NOMO-1 treated with DMSO at 0.1 percent for 48 hours (cell line): ENCODE measurements at regions not wholly inside any gene's neighbourhood (a gene's known extent, or its start where the extent isn't known, plus 50 kb on each side); places are given as distances from the start of the nearest gene placed in this dataset.

Experiments used
- DNase-seq: peaks from one replicate; lab custom pipeline; 2025; ENCODE audit not compliant: unreplicated experiment; lab: John Stamatoyannopoulos, UW

DNA sequence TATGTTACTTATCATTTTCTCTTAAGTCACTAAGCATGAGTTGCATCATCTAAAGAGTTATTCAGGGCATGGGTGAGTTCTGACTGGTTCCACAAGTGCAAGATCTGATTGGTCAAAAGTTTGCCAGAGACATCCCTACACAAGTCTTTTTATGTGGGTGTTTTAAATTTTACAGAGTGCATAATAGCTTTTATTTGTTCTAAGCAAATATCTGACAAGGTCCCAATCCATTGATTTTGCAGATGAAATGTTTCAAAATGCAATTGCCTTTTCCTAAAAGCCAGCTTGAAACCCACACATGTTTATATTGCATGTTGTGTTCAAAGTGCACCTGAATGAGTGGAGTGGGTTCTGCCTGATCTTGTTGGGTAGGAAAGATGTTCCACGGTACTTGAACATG is 101.7 kb upstream of the PAX6 start:
- no peak for DNase-seq

GRCh38 chr11:31910950-31911576 is 99.9 kb upstream of the PAX6 start:
- DNase-seq: no peak

- no peak for DNase-seq
Measured at GRCh38 chr11:31903225-31904074, 92.3 kb upstream of the PAX6 start.

DNA sequence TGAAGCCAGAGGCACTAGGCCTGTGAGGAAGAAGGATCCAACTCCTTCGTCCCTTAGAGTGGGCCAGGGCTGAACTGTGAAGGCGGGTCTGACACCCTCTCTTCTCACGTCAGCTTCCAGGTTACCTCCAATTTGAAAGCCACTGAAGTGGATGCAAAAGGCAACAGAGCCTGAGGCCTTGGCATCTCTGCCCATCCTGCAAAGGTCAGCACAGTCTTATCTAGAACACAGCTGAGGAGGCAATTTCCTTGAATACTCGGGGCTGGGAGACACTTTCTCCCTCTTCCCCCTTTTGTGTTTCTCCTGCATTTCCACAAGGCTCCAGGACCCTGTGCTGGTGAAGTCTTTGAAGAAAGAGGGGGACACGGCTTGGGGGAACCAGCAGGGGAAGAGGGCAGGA is 91.6 kb upstream of the PAX6 start:
- DNase-seq: no peak

DNA sequence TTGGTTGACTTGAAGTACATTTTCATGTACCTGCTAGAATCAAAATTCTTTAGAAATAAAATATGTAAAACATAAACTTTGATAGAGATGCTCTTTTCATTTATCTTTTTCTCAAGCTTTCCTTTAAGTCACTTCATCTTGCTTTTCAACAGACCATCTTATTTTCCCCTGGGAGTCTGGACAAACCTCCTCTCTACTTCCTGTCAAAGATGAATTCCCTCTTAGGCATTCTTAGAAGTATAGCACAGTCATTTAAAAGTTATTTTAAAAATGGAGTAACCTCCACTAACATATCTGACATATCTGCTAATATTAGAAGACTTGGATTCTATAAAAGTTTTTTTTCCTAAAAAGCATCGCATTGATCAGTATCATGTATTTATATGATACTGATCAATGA is 84.8 kb upstream of the PAX6 start:
- no peak for DNase-seq

DNA sequence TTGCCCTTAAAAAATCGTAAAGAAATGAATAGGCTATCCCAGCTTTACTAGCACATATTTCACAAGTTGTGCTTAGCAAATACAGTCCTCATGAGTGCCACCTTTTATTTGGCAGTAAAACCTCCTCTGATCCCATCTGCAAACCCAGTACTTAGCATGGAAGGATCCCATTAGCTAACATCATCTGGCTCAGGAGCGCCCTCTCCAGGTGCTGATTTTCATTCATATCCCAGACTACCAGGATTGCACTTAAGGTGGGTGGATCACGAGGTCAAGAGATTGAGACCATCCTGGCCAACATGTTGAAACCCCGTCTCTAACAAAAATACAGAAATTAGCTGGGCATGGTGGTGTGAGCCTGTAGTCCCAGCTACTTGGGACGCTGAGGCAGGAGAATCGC is 76.1 kb upstream of the PAX6 start:
- DNase-seq: no peak

DNA sequence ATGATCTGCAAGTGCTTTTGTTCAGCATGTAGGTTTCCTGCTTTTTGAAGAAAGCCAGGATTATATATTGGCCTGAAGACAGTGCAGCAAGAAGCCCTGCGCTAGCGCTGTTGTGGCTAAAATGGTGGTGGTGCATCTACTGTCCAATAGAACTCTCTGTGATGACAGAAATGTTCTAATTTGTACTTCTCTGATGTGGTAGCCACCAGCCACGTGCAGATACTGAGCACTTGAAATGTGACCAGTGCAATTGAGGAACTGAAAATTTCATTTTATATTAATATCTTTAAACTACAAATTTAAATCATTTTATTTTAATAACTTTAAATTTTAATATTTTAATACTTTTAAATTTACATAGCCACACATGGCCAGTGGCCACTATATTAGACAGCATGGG is 73.0 kb upstream of the PAX6 start:
- DNase-seq: no peak

GRCh38 chr11:31883435-31883834 is 72.3 kb upstream of the PAX6 start:
- no peak for DNase-seq

DNA sequence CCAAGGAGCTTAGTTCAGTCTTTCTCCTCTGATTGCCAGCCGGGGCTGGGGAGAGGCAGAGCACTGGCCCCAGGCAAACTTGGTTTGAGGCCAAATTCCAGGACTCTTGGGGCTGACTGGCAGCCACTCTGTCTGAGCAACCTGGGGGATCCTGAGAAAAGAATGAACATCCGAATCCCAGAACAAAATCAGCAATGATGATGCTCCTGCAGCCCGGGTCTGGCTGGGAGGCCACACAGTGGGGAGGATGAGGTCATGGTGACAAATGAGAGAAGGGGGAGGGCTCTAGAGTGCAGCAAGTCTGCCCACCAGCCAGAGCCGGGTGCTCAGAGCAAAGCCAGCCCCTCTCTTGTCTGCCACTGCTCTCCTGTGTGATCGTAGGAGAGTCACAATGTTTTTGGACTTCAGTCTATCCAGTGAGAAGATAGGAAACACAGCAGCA is 71.8 kb upstream of the PAX6 start:
- no peak for DNase-seq

DNA sequence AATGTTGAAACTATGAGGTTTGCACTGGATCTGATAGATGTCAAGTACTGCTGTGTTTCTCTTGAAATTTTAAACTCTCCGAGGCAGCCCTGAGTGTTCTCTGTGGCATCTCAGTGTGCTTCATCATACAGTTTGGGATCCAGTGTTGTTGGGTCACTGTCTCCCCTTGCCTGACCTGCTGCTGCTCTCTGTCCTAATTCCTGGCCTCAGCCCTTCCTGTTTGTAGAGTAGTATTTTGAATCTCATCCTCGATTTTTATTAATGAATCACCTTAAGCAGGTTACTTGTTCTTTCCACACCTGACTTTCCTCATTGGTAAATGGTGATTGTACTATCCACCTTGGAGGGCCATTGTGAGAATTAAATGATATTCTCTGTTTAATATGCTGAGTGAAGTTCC is 70.7 kb upstream of the PAX6 start:
- DNase-seq: no peak

DNA sequence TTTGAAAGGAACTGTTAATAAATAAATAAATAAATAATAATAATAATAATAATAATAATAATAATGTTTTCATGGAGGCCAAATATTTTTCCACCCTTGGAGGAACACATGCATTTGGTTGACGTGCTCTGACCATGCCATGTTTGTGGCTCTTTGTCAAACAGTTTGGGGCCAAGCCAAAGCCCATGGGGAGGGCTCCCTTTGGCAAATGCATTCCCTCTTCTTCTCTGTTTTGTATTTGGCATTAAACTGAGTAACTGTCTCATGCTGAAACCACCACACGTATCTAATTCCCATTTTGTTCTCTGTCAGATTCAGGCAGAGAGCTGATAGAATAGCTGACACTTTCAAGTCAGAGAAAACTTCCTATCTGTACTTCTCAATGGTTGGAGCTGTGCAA is 68.6 kb upstream of the PAX6 start:
- no peak for DNase-seq

- DNase-seq: no peak
Measured at GRCh38 chr11:31877863-31878262, 66.7 kb upstream of the PAX6 start.

GRCh38 chr11:31877083-31877482 is 66.0 kb upstream of the PAX6 start:
- DNase-seq: no peak

DNA sequence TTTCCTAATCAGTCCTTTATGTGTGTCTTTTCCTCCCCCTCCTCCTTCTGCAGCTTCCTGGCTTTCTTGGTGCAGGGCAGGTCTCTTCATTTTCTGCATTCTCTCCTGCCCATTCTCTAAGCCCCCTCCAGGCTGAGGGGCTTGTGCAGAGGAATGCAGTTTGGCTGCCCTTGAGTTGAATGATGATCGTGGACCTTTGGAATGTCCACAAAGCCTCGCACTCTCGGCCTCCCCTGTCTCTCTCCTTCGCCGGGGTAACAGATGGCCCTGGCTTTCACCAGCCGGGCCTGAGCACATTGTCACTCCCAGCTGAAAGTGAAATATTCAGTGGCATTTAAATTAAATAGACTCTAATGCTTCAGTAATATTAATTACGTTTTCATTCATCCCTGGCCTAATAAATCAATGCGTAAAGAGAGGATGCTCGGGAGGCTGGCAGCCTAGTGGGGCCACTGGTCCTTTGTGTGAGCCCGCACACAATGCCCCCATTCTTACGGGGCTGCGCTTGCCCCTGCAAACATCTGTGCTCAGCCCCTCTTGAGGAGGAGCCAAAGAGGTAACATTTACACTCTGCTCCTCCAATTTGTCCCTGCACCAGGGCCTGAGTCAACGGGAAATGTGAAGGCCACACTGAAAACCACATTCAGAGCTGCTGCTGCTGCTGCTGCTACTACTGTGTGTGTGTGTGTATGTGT is 64.9 kb upstream of the PAX6 start:
- no peak for DNase-seq

DNA sequence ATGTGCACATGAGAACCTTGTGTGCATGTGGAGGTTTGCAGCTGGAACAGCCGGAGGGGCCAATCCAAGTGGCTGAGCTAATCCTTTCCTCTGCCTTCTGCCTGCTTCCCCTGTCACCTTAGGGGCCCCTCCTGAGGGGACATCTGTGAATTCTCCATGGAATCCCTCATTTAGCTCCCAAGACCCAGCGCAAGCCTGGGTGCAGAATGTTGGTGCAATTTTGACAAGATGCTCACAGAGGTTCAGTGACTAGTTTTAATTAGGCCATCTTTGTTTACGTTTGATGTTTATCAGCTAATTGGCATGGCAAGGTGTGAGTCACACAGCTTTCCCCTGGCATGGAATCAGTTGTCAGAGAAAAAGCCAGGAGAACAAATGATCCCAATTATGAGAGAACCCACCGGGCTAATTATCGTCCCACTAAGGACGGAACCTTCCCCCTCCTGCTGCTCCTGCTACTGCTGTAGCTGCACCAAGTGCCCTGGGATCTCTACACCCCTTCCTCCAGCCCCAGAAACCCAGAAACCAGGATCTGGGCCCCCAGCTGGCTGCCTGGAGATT is 63.6 kb upstream of the PAX6 start:
- DNase-seq: no peak

GRCh38 chr11:31873124-31873523 is 62.0 kb upstream of the PAX6 start:
- no peak for DNase-seq

GRCh38 chr11:31872076-31872443 is 60.9 kb upstream of the PAX6 start:
- DNase-seq: no peak

DNA sequence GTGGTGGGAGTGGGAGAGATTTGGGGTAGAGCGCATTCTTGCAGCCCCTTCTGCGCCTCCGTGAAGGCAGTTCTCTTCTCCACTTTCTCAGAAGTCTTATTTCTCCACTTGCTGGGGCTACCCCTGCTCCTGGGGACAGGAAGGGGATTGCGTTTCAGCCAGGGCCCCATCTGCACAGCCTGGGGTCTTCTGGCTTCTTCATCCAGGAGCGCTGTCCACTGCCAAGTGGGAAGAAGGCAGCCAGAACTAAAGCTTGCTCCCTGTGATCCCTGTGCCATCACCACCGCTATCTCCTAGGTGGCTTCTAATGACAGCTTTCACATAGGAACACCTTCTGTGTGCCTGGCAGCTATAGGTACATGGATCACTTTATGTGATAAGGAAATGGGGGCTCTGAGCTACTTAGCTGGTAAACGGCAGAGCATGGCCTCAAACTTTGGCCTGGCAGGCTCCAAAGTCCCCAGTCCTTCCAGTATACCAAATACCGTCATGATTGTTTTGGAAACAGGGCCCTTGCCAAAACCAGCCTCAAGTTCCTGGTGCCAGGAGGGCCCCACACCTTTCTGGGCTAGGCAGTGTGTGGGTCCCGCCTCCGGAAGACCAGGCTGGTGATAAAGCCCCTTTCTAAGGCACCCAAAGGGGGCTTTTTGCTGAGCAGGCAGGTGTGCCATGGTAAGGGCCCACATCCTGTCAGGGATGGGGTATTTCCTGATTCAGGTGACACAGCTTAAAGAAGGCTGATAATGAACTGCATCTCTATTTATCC is 60.4 kb upstream of the PAX6 start:
- no peak for DNase-seq

DNA sequence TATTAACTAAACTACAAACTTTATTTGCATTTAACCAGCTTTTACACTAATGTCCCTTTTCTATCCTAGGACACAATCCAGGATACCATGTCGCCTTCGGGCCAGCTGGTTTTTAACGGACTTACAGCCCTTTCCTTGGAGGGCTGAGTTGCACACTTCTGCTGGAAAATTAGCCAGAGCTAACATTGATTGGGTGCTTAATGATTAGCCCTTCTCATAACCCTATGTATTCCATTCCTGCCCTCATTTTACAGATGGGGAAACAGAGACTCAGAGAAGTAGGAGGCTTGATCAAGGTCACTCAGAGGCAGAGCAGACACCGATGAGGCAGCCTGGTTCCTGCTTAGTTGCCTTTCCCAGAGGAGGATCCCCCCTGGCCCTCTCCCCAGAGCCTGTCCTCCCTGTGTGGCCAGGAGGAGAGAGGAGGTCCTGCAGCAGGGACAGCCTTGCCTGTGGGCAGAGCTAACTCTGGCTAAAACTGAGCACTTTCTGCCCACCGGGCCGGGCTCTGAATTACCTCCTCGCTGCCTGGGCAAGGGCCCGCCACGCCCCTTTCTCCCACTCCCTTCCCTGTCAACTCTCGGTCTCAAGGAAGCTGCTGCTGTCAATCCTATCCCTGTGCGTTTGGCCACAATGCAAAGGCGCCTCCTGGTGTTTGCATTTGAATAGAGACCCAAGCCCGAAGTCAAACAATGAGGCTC is 59.6 kb upstream of the PAX6 start:
- no peak for DNase-seq

DNA sequence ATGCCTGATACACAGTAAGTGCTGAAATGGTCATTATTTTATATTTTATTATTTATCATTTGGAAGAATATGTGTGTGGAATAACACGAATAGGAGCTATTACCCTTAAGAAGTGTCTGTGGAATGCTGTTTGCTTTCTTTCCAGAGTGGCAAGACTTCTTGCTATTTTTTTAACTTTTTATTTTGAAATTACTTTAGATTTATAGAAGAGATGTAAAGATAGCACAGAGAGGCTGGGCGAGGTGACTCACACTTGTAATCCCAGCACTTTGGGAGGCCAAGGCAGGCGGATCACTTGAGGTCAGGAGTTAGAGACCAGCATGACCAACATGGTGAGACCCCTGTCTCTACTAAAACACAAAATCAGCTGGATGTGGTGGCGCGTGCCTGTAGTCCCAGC is 58.9 kb upstream of the PAX6 start:
- DNase-seq: no peak
